ENCODE measurements at regions not wholly inside any gene's neighbourhood (a gene's known extent, or its start where the extent isn't known, plus 50 kb on each side); places are given as distances from the start of the nearest gene placed in this dataset.

DNA sequence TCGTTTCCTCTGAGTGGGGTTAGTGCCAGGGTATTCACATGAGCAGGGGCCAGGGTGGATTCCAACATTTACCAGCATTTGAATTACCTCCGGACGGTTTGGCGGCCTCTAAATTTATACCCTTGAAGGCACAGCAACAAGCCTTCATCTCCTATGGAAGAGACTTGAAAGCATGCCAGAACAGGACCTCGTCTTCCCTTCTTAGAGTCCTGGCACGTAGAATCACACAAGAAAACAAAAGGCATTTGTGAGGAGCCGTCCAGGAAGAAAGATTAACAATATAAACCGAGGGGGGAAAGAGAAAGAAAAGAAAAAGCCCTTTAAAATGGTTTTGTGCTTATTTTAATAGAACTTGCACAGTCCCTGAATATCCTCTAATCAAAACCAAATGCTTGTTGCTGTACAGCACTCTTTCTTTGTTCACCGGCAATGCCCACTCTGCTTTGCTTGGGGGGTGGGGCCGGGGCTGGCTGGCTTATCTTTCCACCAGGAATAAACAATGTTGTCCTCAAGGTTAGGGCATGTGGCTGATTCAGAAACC lies 575.8 kb upstream of the ZNF462 start:
- no peak for DNase-seq

GRCh38 chr9:106287731-106288130 lies 575.2 kb upstream of the ZNF462 start:
- DNase-seq, result no peak

DNA sequence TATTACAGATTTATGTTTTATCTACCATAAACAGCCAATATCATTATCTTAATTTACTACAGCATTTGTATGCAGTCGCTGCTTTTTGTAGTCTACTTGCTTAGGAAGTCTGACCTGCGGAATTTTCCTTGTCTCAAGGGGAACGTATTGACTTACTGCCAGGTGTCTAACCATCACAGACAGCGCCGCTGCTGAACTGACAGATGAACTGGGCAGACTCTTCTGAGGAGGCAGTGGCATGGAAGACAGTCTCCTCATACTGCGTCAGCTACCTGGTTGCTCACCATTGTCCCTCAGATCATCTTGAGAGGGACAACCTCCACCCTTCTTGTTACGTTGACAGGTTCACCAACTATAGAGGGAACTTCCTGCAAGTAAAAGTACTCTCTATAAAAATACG lies 574.3 kb upstream of the ZNF462 start:
- no peak for DNase-seq

DNA sequence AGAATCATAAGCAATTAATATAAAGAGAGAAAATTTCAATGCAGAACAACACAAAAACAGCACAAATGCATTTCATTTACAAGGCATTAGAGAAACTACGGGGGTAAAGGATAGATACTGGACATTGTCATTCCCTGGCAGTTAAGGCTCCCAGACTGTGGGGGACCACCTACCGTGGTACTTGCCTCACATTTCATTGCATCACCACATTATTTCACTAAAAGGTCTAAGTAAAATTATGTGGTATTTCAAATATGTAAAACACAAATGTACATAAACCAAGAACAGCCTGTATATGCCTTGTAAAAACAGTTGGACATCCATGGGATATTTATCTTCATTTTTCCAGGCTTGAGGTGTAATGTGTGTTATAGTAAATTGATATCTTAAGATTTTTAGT lies 571.2 kb upstream of the ZNF462 start:
- DNase-seq, result no peak

DNA sequence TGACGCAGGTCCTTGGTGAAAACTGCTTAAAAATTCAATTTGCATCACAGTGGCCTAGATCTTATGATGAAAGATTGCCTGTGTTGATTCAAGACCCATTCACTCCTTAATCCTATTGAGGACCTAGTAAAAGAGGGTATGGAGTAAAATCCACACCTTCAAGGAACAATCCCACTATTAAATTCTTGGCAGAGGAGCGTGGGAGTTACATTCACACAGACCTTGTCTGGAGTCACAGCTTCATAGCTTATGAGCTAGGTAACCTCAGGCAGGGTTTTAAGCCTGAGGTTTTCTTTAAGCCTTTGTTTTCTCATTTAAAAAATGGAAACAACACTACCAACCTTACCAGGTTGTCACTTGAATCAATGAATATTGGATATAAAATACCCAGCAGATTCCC lies 566.5 kb upstream of the ZNF462 start:
- DNase-seq, result no peak

DNA sequence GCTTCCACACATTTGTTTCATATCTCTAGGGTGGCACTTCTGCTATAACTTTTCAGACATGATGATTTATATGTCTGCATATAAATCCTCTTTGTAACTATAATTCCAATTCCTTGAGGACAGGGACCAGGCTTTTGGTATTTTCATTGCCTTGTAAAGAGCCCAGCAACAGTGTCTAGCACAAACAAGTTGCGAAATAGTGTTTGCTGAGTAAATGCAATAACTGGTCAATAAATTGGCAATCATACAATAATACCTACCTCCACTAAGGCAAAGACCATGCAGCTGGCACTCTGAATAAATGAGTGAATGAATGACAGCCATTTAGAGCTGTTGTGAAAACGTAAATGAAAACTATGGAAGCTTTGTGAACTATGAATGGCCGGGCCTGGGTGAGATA lies 564.0 kb upstream of the ZNF462 start:
- DNase-seq, result no peak

DNA sequence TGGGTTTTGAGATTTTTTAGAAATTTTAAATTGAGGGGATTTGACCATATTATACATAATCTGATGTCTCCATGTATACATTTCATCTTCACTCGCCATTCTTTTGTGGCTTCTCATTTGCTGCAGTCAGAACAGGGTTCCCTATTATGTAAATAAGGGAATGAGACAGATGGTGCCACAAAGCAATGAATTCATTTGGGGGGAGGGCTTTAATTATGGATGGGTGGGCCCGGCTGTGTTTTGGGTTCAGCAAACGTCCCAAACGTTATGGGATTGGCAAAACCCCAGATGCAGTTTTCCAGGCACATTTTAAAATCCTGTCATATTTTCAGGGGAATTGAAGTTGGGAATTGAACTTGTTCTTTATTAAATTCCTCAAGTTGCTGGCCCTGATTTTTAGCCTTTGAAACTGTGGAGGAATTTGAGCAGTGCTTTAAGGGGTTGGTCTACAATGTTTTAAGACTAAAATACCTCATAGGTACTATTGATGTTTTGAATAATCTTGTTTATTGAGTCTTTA lies 558.5 kb upstream of the ZNF462 start:
- peak; percentile 45 for DNase-seq

DNA sequence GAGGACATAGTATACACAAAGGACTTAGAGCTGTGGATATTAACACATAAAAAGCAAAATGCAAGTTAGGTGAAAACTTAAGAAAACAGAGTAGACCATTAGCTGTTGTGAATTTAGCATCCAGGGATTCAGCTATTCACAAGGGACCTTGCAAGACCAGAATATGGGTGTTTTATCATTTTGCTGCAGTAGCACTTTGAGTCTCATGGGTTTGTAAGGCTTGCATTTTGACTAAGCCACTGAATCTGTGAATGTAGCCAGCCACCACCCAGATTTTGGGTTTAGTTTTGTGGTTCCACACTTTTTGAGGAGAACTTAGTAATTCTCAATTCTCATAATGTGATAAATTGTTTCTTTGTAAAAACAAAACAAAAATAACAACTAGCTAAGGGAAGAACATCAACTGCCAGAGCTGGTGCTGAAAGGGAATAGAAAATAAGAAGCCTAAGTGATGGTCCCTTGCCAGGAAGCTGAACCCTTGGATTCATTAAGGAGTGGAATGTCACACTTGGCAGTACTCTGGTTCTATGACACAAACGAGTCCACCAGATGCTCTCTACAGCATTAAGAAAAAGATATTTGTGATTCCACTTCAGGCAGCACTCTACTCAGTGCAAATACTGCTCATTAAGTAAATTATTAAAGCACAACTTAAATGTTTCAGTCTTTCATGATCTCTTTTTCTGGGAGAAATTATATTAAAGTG lies 557.4 kb upstream of the ZNF462 start:
- peak; percentile 9 for DNase-seq

DNA sequence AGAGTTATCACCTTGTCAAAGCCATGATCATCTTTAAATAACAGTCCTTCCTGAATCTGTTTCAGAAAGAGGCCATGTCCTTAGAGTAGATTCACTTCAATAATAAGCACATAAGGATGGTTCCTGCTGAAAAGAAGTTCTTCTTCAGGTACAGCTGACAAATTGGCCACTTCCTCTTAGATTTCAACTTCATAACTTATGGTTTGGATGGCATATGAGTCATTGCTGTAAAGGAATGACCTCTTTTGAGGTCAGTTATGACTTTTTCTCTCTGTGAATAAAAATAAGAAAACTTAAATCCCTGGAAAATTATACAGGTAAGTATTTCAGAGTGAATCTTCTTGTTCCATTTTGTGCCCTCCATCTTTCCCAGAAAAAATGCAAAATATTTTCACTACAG lies 555.3 kb upstream of the ZNF462 start:
- no peak for DNase-seq

DNA sequence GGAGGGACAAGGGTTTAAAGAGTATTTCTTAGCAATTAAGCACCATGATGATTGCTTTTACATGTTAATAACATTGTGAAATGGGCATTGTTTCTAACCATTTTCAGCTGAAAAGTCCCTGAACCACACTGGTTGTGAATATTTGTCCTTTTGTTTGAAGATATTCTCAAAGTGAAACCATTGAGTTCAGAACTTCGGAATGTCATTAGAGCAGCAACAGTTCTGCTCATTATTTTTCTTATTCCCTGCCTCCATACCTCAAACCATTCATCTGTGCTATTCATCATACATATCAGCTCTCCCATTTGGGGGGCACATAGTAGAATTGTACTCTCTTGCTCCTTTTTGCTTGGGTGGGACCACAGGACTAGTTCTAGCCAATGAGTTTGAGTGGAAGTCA lies 553.0 kb upstream of the ZNF462 start:
- DNase-seq, result no peak

DNA sequence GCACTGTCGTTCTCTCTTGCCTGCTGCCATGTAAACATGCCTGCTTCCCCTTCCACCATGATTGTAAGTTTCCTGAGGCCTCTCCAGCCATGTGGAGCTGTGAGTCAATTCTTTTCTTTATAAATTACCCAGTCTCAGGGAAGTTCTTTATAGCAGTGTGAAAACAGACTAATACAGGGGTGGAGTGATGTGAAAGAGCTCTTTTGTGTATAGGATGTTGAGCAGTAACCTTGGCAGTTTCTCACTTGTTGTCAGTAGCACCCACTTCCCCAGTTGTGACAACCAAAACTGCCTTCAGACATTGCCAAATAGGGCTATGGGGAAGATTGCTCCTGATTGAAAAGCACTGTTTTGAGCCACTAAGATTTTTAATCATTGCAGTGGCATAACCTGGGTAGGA lies 552.2 kb upstream of the ZNF462 start:
- no peak for DNase-seq

DNA sequence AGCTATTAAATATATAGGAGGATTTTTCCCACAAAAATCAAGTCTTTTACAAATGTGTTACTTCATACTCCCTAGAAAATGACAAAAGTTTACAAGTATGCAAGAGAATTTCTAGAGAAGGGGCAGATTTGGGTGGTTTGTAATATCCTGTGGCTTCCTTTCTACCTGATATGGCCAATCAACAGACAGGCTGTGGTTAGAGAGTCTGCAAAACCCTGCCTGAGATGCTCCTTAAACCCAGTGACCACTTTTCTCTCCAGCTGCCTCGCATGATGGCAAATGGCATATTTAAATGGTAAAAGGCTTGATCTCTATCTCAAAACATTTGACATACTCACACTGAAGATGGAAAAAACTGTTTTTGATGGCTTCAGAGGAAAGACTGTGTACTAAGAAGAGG lies 550.1 kb upstream of the ZNF462 start:
- DNase-seq, result no peak

DNA sequence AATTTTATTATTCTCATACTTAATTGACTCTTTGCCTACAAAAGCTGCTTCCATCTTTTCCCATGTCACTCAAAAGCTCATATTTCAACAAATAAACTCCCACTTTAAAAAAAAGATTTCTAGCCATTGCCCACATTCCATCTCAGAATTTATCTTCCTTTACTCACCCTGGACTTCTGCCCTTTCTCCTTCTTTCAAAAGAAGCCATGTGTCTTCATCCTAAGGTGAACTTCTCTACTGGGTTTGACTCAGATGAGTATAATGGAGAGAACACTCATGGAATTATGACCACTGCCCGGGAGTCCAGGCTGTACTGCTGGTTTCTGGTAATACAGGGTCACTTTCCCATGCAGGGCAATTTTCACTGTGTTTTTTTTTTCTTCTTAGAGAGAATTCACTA lies 548.5 kb upstream of the ZNF462 start:
- DNase-seq, result no peak

- peak; percentile 20 for DNase-seq
Measured at GRCh38 chr9:106321394-106322180, 541.4 kb upstream of the ZNF462 start.

DNA sequence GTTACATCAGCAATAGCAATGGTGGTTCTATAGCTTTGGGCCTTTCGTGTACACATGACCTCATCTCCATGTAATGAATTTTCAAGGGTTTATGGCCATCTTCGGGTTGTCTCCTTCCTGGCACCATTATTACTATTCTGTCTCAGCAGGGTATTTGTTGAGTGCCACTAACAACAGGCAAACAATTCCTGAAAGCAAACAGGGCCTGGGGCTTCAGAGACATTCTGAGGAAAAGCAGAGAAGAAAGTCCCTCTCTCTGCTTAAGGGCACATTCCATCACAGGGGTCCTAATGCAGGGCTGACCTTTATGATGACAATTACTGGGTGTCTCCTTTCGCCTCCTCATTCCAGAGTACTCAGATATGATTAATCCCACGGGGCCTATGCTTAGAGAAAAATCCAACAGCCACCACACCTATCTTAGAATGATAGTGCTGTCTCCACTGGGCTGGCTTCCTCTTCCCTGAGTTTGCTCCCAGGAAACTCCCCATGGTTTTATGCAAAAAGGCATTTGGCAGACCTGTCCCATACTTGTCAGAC lies 540.2 kb upstream of the ZNF462 start:
- no peak for DNase-seq

GRCh38 chr9:106324053-106324585 lies 538.8 kb upstream of the ZNF462 start:
- DNase-seq, result no peak

DNA sequence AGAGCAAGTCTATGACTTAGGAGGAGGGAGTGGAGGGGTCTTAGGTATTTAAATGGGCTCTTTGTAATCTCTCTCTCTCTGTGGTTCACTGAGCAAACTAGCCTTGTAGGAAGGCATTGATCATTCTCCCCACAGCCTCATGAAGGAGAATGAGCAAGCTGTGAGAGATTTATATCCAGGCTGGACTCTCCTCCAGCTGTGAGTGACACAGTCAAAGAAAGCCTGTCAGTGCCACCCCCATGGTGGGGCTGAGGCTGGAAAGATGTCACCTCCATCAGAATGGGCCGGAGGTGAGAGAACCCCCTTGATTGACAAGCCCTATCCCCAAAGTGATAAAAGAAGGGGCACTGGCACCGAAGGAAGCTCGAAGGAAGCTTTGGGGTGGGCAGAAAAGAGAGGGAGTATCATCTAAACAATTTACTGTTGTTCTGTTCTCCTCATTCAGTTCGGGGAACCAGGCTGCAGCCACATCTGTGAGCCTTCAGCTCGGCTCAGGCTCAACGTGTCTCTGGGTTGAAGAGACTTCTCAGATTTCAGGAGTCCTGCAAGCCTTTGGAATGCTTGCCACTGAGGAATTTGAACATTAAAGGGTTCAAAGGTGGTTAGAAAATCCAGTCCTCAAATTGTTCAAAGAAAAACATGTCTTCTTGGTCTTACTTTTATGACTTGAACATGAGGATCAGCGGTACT lies 538.2 kb upstream of the ZNF462 start:
- no peak for DNase-seq

- DNase-seq, result no peak
Measured at GRCh38 chr9:106326493-106326892, 536.5 kb upstream of the ZNF462 start.

DNA sequence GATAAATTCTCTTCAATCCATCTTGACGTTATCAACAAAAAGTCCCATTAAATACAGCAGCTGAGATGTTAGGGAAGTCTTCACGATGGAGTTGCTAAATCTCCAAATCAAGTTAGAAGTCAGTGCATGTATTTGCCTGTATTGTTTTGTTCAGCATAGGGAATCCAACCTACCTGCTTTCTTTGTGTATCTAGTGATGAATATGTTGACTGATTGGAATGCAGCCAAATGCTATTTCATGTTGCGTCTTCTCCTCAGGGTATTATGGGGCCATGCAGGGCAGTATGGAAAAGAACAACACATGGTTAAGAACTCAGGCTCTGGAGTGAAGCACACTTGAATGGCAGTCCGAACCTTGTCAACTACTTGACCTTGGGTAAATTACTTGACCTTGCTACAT lies 529.5 kb upstream of the ZNF462 start:
- no peak for DNase-seq

DNA sequence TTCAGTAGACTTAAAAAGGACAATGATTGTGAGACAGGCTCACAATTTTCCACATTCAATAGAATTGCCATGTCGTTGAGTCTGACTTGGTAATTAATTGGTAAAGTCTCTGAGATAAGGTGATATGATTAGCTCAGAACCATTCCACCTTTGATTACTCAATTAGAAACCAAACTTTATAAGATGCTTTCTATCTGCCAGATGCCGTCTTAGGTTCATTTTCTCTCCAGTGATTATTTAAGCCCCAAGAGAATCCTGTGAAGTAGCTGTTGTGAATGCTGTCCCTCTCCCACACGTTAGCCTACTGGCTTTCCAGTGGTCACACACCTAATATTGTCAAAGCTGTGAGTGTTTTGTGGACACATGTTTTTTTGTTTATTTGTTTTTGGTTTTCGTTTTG lies 528.9 kb upstream of the ZNF462 start:
- no peak for DNase-seq

- no peak for DNase-seq
Measured at GRCh38 chr9:106339882-106340281, 523.1 kb upstream of the ZNF462 start.

- no peak for DNase-seq
Measured at GRCh38 chr9:106350777-106351176, 512.2 kb upstream of the ZNF462 start.

GRCh38 chr9:106356924-106357323 lies 506.0 kb upstream of the ZNF462 start:
- DNase-seq, result no peak
